Activated CD8-positive, alpha-beta memory T cell treated with anti-CD3 and anti-CD28 coated beads, Interleukin-2, amount 50 U/mL, for 4 hours (primary cell): ENCODE measurements at regions not wholly inside any gene's neighbourhood (a gene's known extent, or its start where the extent isn't known, plus 50 kb on each side); places are given as distances from the start of the nearest gene placed in this dataset.

ENCODE experiments used
- DNase-seq: peaks from one replicate; pipeline ENCODE4 v3.0.0-alpha.2; 2020

DNA sequence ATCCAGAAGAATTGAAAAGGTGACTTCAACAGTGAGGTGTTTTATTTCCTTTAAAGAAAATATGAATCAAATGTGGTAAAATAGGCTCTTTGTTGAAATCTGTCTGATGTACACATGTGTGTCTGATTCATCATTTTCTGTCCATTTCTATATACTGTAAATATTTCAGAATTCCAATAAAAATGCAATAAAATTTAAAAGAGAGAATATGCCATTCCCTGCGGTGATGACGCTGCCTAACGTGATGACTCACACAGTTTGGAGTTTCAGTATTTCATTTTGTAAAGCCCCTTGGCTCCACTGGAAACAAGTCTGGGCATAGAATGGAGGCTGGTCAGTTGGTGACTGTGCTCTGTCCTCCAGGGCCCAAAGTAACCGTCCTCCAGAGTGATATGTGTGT is 482.5 kb upstream of the CDH5 start:
- no peak for DNase-seq

DNA sequence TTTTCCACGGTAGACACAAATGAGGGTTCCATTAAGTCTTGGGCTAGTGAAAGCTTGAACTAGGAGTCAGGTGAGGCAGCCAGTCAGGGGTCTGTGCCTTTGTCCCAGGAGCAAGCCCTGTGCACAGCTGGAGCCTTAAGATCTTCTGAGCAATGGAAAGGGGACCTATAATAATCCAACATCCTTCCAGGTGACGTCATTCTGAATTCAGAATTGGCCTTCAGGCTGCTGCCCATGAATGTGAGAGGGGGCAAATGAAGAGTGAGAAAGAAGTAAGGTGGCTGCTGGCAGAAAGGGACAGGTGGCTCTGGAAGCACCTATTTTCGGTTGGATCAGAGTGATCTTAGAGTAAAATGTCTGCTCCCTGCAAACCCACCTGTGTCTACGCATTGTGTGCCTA is 488.1 kb upstream of the CDH5 start:
- DNase-seq = no peak

DNA sequence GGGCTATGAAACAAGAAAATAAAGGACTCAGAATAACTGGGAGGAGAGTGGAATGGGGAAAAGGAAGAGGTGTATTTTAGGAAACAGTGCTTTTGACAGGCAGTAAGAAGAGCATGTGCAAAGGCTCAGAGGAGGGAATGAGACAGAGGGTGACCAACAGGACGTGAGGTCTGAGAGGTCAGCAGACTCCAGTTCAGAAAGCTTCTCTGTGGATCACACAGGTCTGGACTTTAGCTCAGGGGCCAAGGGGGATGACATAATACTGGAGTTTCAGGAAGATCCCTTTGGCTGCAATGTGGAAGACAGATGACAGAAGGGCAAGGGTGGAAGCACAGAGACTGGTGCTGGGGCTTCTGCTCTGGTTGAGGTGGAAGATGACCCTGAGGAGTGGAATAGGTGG is 489.9 kb upstream of the CDH5 start:
- no peak for DNase-seq

DNA sequence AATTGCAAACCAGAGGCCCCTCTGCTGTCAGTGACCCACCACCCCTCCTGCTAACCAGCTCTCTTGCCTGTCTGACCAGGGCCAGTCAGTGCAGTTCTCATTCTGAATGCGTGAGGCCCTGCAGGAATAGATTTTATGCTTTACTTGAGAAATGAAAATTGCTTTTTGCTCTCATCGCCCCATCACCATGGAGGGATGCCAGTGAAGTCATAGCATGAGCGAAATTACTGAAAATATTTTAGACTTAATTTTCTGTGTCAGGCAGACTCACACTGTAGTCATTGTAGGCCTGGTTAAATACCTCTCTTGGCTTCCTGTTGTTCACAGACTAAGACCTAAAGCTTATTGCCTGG is 490.5 kb upstream of the CDH5 start:
- DNase-seq = no peak

DNA sequence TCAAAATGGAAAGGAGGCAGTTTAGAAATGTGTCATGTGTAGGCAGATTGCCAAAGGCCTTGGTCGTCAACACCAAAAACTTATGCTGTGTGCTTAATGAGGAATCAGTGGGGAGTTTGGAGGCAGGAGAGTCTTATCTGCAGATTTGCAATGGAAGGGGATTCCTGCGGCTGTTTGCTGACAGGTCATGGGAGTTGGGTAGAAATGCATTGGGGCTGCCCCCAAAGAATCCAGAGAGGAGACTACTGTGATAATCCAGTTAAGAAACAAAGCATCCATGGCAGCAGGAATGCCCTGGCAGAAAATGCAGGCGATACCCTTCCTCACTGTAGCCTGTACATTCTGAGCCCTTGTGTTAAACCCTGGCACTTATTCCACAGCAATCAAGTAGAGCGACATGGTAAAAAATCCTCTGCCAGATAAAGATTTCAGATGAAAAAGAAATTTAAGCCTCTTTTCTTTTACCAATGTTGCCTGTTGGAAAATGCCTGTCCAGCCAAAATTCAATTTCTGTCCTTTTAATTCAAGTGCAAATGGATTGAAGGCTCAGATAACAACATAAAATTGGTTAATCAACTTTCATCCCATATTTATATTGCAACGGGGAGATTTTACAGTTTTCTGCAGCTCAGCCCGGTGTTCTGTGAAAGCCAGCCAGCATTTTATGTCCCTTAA is 491.0 kb upstream of the CDH5 start:
- no peak for DNase-seq

DNA sequence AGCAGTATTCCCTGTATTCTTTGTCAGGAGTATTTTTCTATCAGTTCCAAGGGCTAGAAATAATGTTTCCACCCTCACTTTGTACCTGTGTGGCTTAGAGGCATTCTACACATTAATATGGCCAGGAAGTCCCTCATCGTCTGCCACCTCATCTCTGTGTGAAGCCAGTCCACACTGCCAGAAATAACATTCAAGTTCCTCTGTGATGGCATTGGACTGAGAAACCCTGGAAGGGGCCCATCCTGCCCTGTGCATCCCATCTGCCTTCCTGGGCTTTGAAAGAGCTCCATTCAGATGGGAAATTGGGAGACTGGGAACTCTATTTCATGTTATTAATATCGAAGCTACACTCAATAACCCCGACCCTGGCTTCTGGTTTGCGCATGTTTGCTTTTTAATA is 497.2 kb upstream of the CDH5 start:
- DNase-seq = no peak

DNA sequence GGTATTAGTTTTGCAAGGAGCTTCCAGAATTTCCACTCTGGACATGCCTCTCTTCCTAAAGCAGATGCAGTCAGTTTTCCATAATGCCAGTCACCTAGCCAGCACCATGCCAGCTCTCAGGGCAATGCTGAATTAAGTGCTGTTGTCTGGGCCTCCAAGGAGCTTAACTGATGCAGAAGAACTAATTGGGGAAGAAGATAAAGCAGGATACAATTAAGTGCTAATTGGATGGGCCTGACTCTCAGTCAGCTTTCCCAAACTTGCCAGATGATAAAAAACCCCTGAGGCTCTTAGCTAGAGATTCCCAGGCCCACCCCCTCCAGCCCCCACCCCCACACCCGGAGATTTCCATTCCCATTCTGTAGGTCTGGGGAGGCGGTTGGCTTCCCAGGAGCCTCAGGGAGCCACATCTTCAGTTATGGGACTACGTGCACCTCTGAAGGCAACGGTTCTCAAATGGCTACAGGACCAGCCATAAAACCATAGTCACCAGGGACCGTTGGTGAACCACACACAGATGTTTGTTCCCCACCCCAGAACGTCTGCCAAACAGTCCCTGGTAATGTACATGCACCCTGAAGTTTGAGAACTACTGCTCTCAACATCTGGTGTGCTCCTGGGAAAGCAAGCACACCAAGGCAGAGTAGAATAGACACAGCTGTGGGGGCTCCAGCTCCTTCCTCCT is 499.1 kb upstream of the CDH5 start:
- DNase-seq = no peak

DNA sequence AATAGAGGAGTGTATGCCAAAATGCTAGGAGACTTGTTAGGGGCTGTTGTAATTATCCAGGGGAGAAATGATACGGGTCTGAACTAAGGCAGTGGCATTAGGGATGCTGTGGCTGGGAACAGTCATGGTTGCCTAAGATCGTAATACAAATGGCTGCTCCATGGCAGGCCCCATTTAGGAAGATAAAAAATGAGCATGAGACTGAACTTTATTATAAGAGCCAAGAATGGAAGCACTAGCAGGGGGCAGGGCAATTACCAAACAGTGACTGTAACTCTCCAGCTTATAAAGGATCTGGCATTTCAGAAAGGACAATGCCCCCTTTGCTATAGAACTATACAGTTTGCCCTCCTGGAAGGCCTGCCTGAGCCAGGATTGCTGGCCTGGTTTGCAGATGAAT is 503.3 kb upstream of the CDH5 start:
- DNase-seq = no peak

DNA sequence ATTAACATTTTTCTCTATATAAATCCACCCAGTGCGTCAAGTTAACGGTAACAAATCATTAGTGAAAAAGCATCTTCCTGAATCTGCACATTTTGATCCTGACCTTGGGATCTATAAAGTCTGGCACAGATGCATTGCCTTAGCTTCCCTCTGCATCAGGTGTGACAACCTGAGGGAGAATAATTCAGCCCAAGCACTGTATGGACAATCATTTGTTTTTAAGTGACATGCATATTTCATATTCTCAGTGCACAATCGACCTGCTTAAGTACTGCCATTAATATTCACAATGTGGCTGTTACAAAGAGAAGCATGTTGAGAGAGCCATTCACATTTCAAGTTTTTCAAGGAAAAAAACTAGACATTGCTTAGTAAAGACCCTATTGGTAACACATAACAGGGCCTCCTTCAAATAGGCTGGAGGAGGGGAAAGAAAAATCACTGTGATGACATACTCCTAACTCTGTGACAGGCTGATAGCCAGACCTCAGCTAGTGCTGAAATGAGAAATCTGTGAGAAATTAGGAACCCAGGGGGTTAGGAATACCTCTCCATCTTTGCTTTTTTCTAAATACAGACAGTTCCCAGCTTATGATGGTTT is 505.3 kb upstream of the CDH5 start:
- no peak for DNase-seq

DNA sequence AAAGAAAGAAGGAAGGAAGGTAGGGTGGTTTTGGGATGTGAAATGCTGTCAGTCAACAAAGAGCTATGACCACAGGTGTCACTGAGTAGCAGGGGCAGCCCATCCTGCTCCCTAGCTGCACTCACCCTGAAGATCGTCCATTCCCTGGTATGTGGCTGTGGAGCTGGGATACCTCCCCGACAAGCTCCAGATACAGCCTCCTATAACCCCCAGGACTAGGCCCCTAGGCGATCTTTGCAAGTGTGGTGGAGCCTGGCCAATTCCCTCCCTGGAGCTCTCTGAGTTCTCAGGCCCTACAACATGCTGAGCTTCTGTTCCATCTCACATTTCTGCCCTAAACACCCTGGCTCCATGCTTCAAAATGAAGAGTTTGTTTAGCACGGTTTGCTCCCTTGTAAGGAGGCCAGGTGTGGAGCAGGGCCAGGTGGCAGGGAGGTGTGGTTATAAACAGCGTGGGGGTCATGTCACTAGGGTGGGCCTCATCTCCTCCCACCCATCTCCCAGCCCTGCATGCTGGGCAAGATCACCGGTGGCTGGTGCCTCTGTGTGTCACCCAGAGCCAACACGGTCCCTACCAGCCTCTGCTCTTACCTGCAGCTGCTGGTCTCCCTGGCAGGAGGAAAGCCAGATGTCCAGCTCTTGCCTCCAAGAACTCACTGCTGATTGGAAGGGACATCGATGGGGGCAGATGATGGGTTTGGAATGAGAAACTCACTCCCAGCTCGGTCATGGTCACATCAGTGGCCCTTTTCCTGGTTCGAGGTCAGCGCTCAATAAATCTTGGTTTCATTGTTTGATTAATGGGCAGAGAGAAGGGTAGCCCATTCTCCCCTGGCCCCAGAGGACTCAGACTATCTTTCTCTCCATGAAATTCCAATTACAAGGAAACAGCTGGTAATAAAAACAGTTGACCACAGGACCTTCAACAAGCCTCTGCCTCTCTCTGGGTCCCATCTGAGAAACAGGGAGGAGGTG is 511.0 kb upstream of the CDH5 start:
- no peak for DNase-seq

DNA sequence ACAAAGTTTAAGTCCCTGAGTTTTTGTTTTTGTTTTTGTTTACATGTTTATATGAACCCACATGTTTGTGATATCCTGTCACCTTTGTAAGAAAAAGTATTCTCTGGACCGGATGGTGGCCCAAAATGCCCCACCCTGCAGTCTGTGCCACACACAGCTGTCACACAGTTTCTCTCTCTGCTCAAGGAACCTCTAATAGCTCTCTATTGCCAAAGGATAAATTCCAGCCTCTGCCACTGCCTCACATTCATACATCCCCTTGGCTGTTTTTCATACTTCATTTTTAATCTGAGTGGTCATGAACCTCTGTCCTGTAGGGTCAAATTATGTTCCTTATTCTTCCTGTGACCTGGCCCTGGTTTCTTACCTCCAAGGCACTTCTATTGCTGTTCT is 520.3 kb upstream of the CDH5 start:
- DNase-seq = no peak

DNA sequence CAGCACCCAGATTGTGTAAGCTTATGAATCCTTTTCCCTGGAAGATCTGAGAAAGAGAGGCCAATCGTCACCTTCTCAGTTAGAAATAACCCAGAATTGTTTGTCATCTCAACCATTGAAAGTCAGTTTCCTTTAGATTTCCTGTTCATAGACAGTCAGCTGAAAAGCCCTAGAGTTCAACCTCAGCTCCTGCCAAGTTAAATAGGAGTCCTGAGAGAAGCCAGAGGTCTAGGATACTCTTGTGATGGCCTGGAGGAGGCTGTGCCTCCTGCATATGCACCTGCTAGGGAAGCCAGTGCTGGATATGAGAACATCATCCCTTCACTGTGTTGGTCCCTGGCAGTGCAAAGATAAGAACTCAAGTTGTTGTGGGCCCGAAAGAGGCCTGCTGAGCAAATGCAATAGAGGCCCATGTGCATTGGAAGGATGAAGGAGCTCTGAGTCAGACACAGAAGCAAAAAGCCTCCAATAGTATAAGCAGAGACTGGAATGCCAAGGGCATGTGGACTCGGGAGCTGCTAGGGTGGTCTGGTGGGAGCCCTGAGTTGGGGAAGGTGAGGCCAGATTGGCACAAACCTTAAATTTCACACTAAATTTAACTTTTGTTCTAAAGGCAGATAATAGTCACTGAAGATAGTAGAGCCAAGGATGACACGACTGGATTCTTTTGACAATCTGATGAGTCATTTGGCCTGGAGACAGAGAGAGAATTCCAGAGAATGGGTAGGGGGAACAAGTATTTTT is 520.9 kb upstream of the CDH5 start:
- no peak for DNase-seq

DNA sequence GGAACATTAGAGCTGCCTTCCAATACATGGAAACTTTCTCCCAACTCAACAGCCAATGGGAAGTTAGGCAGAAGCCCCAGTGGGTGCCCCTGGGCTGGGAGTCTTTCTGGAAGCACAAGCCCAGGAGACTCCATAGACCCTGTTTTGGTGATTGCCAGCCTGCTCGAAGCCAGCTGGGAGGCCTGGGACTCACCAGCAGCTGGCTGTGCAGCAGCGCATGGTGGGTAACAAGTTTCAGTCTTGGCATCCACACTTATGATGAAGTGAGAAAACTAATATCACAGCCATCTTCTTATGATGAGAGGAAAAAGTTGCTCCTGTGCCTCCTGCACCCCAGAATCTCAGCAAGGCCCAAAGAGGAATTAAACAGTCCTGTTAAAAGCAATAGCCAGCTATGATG is 522.5 kb upstream of the CDH5 start:
- DNase-seq = no peak

DNA sequence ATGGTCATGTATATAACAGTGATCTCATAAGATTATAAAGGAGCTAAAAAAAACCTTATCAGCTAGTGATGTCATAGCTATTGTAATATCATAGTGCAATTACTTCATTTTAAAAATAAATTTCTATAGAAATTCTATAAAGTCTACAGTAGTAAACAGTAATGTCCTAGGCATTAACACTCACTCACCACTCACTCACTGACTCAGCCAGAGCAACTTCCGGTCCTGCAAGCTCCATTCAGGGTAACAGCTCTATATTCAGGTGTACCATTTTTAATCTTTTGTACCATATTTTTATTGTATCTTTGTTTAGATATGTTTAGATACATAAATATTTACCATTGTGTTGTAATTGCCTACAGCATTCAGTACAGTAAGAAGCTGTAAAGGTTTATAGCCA is 524.4 kb upstream of the CDH5 start:
- DNase-seq = no peak

DNA sequence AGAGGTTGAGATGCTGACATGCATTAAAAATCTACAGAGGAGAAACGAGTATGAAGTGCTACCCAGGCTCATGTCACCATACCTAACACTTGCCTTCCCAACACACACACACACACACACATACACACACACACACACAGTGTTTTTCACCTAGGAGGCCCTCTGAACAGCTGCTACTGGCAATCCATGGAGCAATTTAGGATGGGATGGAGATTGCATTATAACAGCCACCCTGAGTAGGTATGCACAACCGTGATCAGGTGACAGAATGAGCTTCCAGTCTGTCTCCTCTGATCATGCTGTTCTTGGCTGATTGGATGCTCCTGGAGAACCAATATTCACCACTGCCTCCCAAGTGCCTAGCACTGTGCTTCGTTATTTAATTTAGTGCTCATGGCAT is 528.5 kb upstream of the CDH5 start:
- no peak for DNase-seq

DNA sequence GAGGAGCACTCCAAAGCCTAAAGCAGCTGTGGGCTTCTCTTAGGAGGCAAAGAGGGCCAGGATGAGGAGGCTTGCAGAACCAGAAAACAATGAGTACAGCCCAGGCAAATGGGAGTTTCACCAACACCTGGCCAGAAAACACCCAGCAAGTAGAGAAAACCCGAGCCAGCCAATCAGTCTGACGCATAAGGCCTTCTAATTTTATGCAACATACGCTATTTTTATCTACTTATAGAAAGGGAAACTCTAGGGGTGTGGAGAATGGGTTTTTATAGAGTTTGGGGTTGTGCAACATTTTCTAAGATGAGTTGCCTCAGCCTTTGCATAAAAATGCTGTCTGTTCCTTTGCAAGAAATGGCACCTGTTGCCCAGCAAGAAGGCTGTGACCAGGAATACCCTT is 529.0 kb upstream of the CDH5 start:
- no peak for DNase-seq

DNA sequence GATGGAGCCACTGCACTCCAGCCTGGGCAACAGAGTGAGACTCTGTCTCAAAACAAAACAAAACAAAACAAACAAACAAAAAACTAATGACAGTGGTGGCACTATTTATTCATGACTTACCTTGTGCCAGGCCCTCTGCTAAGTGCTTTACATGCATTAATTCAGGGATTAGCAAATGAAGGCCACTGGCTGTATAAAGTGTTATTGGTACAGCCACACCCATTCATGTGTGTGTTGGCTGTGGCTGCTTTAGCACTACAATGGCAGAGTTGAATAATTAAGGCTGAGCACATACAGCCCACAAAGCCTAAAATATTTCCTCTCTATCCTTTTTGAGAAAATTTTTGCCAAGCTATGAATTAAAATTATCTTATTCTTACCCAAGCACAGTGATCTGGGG is 531.8 kb upstream of the CDH5 start:
- DNase-seq = no peak

DNA sequence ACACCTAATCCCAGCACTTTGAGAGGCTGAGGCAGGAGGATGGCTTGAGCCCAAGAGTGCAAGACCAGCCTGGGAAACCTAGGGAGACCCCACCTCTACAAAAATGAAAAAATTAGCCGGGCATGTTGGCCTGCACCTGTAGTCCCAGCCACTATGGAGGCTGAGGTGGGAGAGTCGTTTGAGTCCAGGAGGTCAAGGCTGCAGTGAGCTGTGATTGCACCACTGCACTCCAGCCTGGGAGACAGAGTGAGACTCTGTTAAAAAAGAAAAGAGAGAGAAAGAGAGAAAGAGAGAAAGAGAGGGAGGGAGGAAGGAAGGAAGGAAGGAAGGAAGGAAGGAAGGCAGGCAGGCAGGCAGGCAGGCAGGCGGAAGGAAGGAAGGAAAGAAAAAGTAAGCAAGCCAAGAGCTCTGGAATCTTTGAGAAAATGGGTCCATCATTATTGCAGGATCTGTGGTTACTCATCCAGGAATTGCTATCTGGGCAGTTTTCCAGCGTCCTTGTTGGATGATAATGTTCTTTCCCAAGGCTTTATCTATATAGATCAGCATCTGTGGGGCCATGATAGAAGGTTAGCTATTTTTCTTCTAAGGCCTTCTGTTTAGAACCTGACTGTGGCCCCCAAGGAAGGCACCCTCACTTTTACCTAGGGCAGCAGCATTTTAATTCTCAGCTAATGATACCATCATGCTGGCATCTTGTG is 533.2 kb upstream of the CDH5 start:
- DNase-seq = no peak

DNA sequence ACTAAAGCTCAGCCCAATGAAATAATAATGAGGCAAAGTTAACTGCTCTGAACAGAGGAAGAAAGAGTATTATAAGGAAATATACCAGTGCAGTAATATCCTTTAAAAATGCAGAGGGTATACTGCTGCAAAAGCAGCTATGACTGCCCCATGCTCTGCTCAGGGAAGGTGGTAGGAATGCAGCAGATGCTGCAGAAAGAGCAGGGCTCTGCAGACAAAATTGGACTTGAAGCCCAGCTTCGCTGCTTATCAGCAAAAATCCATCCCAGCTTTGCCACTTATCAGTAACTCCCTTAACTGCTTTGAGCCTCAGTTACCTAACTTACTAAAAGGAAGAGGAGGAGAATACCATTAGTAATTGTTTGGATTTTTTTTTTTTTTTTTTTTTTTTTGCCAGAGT is 533.8 kb upstream of the CDH5 start:
- DNase-seq = no peak

DNA sequence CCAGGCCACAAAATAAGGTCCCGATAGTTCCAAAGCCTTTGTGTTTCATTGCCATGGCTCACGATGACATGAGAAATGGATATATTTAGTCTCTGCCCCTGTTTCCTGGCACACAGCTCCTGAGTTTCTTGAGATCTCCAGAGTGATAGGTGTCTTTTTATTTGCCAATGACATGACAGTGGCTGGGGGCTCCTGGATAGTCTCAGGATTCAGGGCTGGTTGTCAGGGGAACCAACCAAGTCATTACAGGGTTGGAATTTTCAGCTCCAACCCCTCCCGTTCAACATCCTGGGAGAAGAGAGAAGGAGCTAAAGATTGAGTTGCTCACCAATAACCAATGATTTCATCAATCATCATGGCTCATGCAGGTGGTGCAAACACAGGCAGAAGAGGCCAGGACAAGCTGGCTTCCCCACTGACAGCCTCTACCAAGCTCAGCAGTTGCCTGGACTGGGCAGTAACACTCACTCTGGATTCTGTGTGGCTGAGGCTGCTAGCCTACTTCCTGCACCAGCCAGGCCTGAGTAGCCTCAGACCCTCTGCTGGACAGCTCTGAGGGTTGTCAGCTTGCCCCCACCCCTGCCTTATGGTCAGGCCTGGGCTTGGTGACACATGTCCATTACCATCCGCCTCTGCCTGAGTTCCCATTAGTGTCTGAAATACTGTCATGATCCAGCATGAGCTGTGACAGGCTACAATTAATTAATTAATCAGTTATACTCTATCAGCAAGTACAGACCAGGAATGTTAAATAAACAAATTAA is 534.4 kb upstream of the CDH5 start:
- no peak for DNase-seq

DNA sequence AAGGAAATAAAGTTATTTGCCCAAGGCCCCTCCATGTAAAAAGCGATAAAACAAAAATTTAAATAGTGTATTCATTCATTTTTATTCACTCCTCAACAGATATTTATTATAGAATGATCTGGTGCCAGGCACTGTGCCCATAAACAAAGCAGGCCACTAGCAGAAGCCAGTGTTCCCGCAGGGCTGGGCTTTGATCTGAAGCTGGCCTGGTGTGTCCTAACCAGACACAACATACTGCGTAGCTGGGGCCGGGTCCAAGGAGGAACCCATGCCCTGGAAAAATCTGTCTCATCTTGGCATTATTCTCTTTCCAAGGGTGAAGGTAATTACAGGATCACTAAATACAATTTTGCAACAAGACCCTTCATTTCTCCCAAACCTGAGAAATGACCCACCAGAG is 537.4 kb upstream of the CDH5 start:
- no peak for DNase-seq
